Endodermal cell (in vitro differentiated cells): ENCODE measurements at regions not wholly inside any gene's neighbourhood (a gene's known extent, or its start where the extent isn't known, plus 50 kb on each side); places are given as distances from the start of the nearest gene placed in this dataset.

Experiments
- DNase-seq: peaks from one replicate; pipeline ENCODE4 v3.0.0-alpha.2; 2017
- H3K27ac ChIP-seq: 2 replicates; pipeline ENCODE4 v1.5.1; 2013; ENCODE audit warnings: mild to moderate bottlenecking, low read depth, low read length, moderate library complexity
- H3K27me3 ChIP-seq: 2 replicates; pipeline ENCODE4 v1.6.1; 2013; ENCODE audit warnings: mild to moderate bottlenecking, low read length, moderate library complexity; ENCODE audit not compliant: insufficient read depth, control insufficient read depth, poor library complexity, severe bottlenecking
- H3K36me3 ChIP-seq: 2 replicates; pipeline ENCODE4 v1.7.0; 2013; ENCODE audit warnings: mild to moderate bottlenecking, low read length, moderate library complexity; ENCODE audit not compliant: control insufficient read depth, insufficient read depth
- H3K4me1 ChIP-seq: one replicate; pipeline ENCODE4 v1.7.0; 2013; ENCODE audit warnings: low read length; ENCODE audit not compliant: control insufficient read depth, insufficient read depth
- H3K4me3 ChIP-seq: 2 replicates; pipeline ENCODE4 v1.5.1; 2013; ENCODE audit warnings: mild to moderate bottlenecking, low read length, moderate library complexity
- H3K9ac ChIP-seq: 2 replicates; pipeline ENCODE4 v1.6.1; 2013; ENCODE audit warnings: mild to moderate bottlenecking, low read length, moderate library complexity; ENCODE audit not compliant: poor library complexity, severe bottlenecking; ENCODE audit errors: extremely low read depth
- H3K9me3 ChIP-seq: 2 replicates; pipeline ENCODE4 v1.6.1; 2013; ENCODE audit warnings: mild to moderate bottlenecking, low read length, moderate library complexity; ENCODE audit not compliant: control insufficient read depth
- H3K27ac Mint-ChIP-seq: 2 replicates; pipeline ENCODE4 v1.8.0; 2020; ENCODE audit warnings: mixed read lengths
- H3K27me3 Mint-ChIP-seq: 2 replicates; pipeline ENCODE4 v1.8.0; 2021; ENCODE audit warnings: mild to moderate bottlenecking, mixed read lengths; ENCODE audit not compliant: insufficient read depth
- H3K36me3 Mint-ChIP-seq: 2 replicates; pipeline ENCODE4 v1.8.0; 2020; ENCODE audit warnings: low read depth, mixed read lengths
- H3K4me1 Mint-ChIP-seq: 2 replicates; pipeline ENCODE4 v1.8.0; 2020; ENCODE audit warnings: mixed read lengths
- H3K4me3 Mint-ChIP-seq: 2 replicates; pipeline ENCODE4 v1.8.0; 2020; ENCODE audit warnings: mild to moderate bottlenecking, moderate library complexity, mixed read lengths
- H3K9me3 Mint-ChIP-seq: 2 replicates; pipeline ENCODE4 v1.8.0; 2020; ENCODE audit warnings: mild to moderate bottlenecking, mixed read lengths
- CTCF ChIP-seq: fragments of 200-600 bp; sonication (generic); conservative IDR thresholded peaks from 2 replicates; pipeline ENCODE4 v1.5.0; 2021; ENCODE audit warnings: antibody characterized with exemption, mild to moderate bottlenecking
- WGBS, 2 experiments: methylation state at CpG; one replicate each; pipeline versions ENCODE4 v1.1.5 to v1.1.7; 2013; ENCODE audit warnings: missing lambda C conversion rate in 2 of 2, mixed read lengths in 1 of 2; ENCODE audit not compliant: insufficient coverage in 1 of 2, insufficient read length in 1 of 2; 5-methylcytosine and 5-hydroxymethylcytosine counted together

DNA sequence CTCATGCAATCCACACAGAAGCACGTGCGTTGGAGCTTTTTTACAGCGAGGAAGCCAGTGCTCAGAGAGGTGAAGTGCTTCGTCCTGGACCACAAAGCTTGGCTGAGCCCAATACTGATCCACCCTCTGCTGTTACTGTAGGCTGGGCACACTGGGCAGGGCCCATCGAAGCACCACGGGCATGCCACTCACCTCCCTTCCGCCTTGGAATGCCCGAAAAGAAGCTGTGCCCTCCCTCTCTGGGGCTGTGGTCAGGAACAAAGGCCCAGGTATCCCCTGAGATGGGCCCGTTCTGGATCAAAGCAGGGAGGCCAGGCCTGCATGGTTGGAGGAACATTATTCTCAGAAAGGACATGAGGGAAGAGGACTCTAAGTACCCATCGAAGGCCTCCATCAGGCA lies 206.7 kb upstream of the C1orf174 start:
- no peak for TF ChIP-seq CTCF
- Histone ChIP-seq H3K27me3 (no peaks in the 10 kb centered on the region), H3K36me3 (no peaks in the 10 kb centered on the region), H3K4me3 (no peak overlapping the region), H3K27ac (no peak overlapping the region), H3K9ac (no peak overlapping the region), H3K4me1 (no peaks in the 10 kb centered on the region), H3K9me3 (no peaks in the 10 kb centered on the region)
- Mint-ChIP-seq H3K4me1 (no peaks in the 10 kb centered on the region), H3K27ac (no peak overlapping the region), H3K36me3 (no peaks in the 10 kb centered on the region), H3K4me3 (no peak overlapping the region), H3K9me3 (peaks cover 2% of the 10 kb centered on the region), H3K27me3 (no peaks in the 10 kb centered on the region)
- DNase-seq, result no peak
- WGBS, 2 experiments, result 77 to 82% methylated on average over 9 to 10 of the region's 10 CpGs

DNA sequence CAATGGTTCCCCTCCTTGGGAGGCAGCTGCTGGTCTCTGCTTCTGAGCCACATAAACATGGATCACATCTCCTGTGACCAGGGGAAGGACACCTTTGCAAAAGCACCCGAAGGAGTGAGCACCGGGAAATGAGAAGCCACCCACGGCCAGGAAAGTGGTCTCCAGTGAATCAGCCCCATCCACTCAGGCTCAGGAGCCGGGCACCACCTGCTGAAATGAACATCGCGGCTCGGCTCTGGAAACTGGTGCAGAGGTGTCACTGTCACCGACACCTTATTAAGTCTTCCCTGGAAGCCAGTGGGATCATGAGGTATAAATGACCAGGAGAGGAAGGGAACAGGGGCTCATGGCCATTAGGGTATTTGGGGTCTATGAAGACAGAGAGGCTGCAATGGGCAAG lies 207.2 kb upstream of the C1orf174 start:
- H3K27ac Mint-ChIP-seq, result no peak overlapping the region
- no peak for DNase-seq

DNA sequence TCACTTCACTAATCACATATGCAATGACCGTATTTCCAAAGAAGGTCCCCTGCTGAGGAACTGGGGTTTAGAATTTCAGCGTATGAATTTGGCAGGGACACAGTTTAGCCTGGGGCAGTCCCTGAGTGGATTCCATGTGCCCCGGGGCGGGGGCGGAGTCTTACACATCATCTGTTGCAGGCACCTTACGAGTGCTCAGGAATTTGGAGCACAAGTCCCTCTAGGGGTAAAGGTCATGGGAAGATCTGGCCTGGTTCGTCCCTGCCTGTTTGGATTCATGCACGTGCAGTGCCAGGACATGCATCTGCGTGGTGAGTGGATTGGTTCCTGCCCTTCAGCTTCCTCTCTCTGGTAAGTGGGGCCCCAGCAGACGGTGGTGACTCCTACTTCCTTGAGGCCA lies 208.3 kb upstream of the C1orf174 start:
- H3K4me3 ChIP-seq, result no peak overlapping the region
- H3K27ac ChIP-seq, result peak overlapping the region; percentile 66
- 78 to 80% methylated on average over 8 to 10 of the region's 10 CpGs for WGBS, 2 experiments
- no peak overlapping the region for H3K9ac ChIP-seq
- H3K27me3 ChIP-seq, result no peaks in the 10 kb centered on the region
- H3K36me3 Mint-ChIP-seq, result no peaks in the 10 kb centered on the region
- no peaks in the 10 kb centered on the region for H3K4me1 ChIP-seq
- H3K27ac Mint-ChIP-seq, result no peak overlapping the region
- H3K4me3 Mint-ChIP-seq, result no peak overlapping the region
- no peaks in the 10 kb centered on the region for H3K9me3 ChIP-seq
- H3K4me1 Mint-ChIP-seq, result no peaks in the 10 kb centered on the region
- H3K36me3 ChIP-seq, result no peaks in the 10 kb centered on the region
- H3K27me3 Mint-ChIP-seq, result peaks cover 2% of the 10 kb centered on the region
- TF ChIP-seq CTCF, result no peak
- H3K9me3 Mint-ChIP-seq, result peaks cover 5% of the 10 kb centered on the region
- DNase-seq, result no peak

More for the DNA sequence above, 207.2 kb upstream of the C1orf174 start:
- H3K27me3 Mint-ChIP-seq, result peaks cover 2% of the 10 kb centered on the region
- no peak for TF ChIP-seq CTCF
- no peaks in the 10 kb centered on the region for H3K9me3 ChIP-seq
- H3K36me3 ChIP-seq, result no peaks in the 10 kb centered on the region
- WGBS, 2 experiments, result 93 to 94% methylated on average over 8 of the region's 8 CpGs
- no peak overlapping the region for H3K4me3 Mint-ChIP-seq
- no peaks in the 10 kb centered on the region for H3K27me3 ChIP-seq
- H3K27ac ChIP-seq, result no peak overlapping the region
- no peaks in the 10 kb centered on the region for H3K36me3 Mint-ChIP-seq
- no peak overlapping the region for H3K9ac ChIP-seq
- H3K4me3 ChIP-seq, result no peak overlapping the region
- H3K4me1 Mint-ChIP-seq, result no peaks in the 10 kb centered on the region
- no peaks in the 10 kb centered on the region for H3K4me1 ChIP-seq
- H3K9me3 Mint-ChIP-seq, result peaks cover 2% of the 10 kb centered on the region
